ENCODE measurements at regions not wholly inside any gene's neighbourhood (a gene's known extent, or its start where the extent isn't known, plus 50 kb on each side); places are given as distances from the start of the nearest gene placed in this dataset.
"Not testable (repeated sequence)": the region's sequence is repeated elsewhere in the genome, so short reads cannot be mapped to it uniquely, and the experiment has no call there.

DNA sequence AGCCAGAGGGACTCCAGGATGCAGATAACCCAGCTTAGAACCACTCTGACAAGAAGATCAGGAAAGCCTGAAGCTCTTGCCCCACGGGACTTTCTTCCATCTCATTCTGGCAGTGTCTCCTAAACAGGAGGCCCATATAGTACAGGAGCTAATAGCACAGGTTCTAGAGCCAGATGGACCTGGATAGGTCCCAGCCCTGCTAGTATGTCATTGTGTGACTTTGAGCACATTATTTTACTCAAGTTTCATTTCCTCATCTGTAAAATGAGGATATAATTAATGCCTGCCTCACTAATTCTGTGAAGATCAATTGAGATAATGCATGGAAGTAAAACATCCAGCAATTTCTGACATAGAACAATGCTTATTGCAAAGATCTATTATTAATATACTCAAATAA is 66.5 kb upstream of the GZMB start:
- no peak overlapping the region for H3K4me2 ChIP-seq
- no peaks in the 10 kb centered on the region for H3K4me1 ChIP-seq
- TF ChIP-seq BCL3 (IDR thresholded peaks at IDR 0.05) (no peak), HES2 (IDR thresholded peaks at IDR 0.05) (no peak), FOSL2 (IDR thresholded peaks at IDR 0.05) (no peak), FOSL2 (CRISPR knock-in tag; IDR thresholded peaks at IDR 0.05) (no peak), CHD2 (IDR thresholded peaks at IDR 0.05; ENCODE audit: low read length, partially characterized antibody) (no peak), SMC3 (IDR thresholded peaks at IDR 0.05) (no peak), GATA3 (IDR thresholded peaks at IDR 0.05; ENCODE audit: borderline replicate concordance) (no peak), EP300 (IDR thresholded peaks at IDR 0.05) (no peak), NR3C1 (IDR thresholded peaks at IDR 0.05) (no peak), MYC (IDR thresholded peaks at IDR 0.05; ENCODE audit: borderline replicate concordance, low read length) (no peak)
- TF ChIP-seq, protein P1, sequence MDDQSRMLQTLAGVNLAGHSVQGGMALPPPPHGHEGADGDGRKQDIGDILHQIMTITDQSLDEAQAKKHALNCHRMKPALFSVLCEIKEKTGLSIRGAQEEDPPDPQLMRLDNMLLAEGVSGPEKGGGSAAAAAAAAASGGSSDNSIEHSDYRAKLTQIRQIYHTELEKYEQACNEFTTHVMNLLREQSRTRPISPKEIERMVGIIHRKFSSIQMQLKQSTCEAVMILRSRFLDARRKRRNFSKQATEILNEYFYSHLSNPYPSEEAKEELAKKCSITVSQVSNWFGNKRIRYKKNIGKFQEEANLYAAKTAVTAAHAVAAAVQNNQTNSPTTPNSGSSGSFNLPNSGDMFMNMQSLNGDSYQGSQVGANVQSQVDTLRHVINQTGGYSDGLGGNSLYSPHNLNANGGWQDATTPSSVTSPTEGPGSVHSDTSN (IDR thresholded peaks at IDR 0.05) = no peak
- DNase-seq (ENCODE audit: low read depth in 1 of 2, low spot score in 1 of 2) (no peak), ATAC-seq (no peak; a peak in 1 of 6 replicates), FAIRE-seq (no peak)
- WGBS (ENCODE audit: missing lambda C conversion rate) = 0% methylated on average over 1 of the region's 1 CpG
- CTCF ChIA-PET = interaction anchor here (3.0 kb wide), 1 partner anchor 10 kb away, joined by 20 read pairs; no protein-coding TSS in a partner anchor
- no peak overlapping the region for H3K27ac ChIP-seq
- no peak overlapping the region for H3K4me3 ChIP-seq
- POLR2A ChIA-PET = no interaction called here
- no peaks in the 10 kb centered on the region for H3K9me3 ChIP-seq

DNA sequence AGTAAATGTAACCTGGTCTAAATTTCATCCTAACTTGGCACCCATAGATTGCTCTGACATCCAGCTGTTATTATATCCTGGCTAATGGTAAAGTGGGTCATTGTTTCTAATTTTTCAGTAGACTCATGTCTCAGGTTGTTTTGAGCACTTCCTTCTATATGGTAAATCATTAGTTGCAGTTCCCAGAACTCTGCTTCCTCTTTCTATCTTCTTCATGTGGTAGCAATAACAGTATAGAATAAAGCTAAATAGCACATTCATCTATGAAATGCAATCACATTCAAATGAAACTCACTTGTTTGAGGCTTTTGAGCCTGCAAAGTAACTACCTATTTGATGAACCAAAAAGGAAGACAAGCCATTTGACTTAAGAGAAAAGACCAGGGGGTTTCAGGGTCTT is 65.1 kb upstream of the GZMB start:
- FAIRE-seq (no peak), DNase-seq (ENCODE audit: low read depth in 1 of 2, low spot score in 1 of 2) (no peak), ATAC-seq (no peak)
- H3K4me2 ChIP-seq = no peak overlapping the region
- no peak overlapping the region for H3K4me3 ChIP-seq
- no peak overlapping the region for H3K27ac ChIP-seq
- POLR2A ChIA-PET = no interaction called here
- CTCF ChIA-PET = interaction anchor here (3.0 kb wide), 1 partner anchor 11 kb away, joined by 20 read pairs; no protein-coding TSS in a partner anchor
- TF ChIP-seq FOSB (CRISPR knock-in tag; IDR thresholded peaks at IDR 0.05) (no peak), CEBPB (IDR thresholded peaks at IDR 0.05) (no peak), MAFK (IDR thresholded peaks at IDR 0.05; ENCODE audit: partially characterized antibody) (no peak), CBX2 (IDR thresholded peaks at IDR 0.05; ENCODE audit: borderline replicate concordance, low read depth) (no peak), SREBF2 (IDR thresholded peaks at IDR 0.05) (no peak), EHMT2 (IDR thresholded peaks at IDR 0.05; ENCODE audit: low read depth) (no peak)
- TF ChIP-seq, protein P2, sequence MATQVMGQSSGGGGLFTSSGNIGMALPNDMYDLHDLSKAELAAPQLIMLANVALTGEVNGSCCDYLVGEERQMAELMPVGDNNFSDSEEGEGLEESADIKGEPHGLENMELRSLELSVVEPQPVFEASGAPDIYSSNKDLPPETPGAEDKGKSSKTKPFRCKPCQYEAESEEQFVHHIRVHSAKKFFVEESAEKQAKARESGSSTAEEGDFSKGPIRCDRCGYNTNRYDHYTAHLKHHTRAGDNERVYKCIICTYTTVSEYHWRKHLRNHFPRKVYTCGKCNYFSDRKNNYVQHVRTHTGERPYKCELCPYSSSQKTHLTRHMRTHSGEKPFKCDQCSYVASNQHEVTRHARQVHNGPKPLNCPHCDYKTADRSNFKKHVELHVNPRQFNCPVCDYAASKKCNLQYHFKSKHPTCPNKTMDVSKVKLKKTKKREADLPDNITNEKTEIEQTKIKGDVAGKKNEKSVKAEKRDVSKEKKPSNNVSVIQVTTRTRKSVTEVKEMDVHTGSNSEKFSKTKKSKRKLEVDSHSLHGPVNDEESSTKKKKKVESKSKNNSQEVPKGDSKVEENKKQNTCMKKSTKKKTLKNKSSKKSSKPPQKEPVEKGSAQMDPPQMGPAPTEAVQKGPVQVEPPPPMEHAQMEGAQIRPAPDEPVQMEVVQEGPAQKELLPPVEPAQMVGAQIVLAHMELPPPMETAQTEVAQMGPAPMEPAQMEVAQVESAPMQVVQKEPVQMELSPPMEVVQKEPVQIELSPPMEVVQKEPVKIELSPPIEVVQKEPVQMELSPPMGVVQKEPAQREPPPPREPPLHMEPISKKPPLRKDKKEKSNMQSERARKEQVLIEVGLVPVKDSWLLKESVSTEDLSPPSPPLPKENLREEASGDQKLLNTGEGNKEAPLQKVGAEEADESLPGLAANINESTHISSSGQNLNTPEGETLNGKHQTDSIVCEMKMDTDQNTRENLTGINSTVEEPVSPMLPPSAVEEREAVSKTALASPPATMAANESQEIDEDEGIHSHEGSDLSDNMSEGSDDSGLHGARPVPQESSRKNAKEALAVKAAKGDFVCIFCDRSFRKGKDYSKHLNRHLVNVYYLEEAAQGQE (IDR thresholded peaks at IDR 0.05) = no peak
- H3K4me1 ChIP-seq = no peaks in the 10 kb centered on the region
- H3K9me3 ChIP-seq = no peaks in the 10 kb centered on the region

GRCh38 chr14:24696280-24696920 is 62.4 kb upstream of the GZMB start:
- H3K27ac ChIP-seq; H3K4me2 ChIP-seq; POLR2A ChIA-PET; H3K9me3 ChIP-seq; CTCF ChIA-PET; ATAC-seq; FAIRE-seq; H3K4me1 ChIP-seq; DNase-seq (ENCODE audit: low read depth in 1 of 2, low spot score in 1 of 2); H3K4me3 ChIP-seq: not testable (repeated sequence)
- WGBS (ENCODE audit: missing lambda C conversion rate) = 0% methylated on average over 1 of the region's 1 CpG

Measured in A549 (cell line).